NCI-H526 treated with DMSO at 0.1 percent for 48 hours (cell line): ENCODE measurements at regions not wholly inside any gene's neighbourhood (a gene's known extent, or its start where the extent isn't known, plus 50 kb on each side); places are given as distances from the start of the nearest gene placed in this dataset.

ENCODE experiments used
- DNase-seq: peaks from one replicate; lab custom pipeline; 2025; lab: John Stamatoyannopoulos, UW

- no peak for DNase-seq
Observed at GRCh38 chr13:70634893-70635292, 526.6 kb upstream of the KLHL1 start.

- no peak for DNase-seq
Observed at GRCh38 chr13:70630247-70630646, 522.0 kb upstream of the KLHL1 start.

- DNase-seq = no peak
Observed at GRCh38 chr13:70623239-70623638, 515.0 kb upstream of the KLHL1 start.

- no peak for DNase-seq
Observed at GRCh38 chr13:70622796-70623195, 514.5 kb upstream of the KLHL1 start.

- no peak for DNase-seq
Observed at GRCh38 chr13:70619936-70620335, 511.7 kb upstream of the KLHL1 start.

GRCh38 chr13:70616847-70617246 lies 508.6 kb upstream of the KLHL1 start:
- DNase-seq = no peak

- no peak for DNase-seq
Observed at GRCh38 chr13:70613295-70613694, 505.0 kb upstream of the KLHL1 start.

- DNase-seq = no peak
Observed at GRCh38 chr13:70612881-70613280, 504.6 kb upstream of the KLHL1 start.

- DNase-seq = no peak
Observed at GRCh38 chr13:70604448-70604847, 496.2 kb upstream of the KLHL1 start.

- DNase-seq = no peak
Observed at GRCh38 chr13:70593716-70594115, 485.5 kb upstream of the KLHL1 start.

- no peak for DNase-seq
Observed at GRCh38 chr13:70585109-70585508, 476.9 kb upstream of the KLHL1 start.

GRCh38 chr13:70580825-70581224 lies 472.6 kb upstream of the KLHL1 start:
- no peak for DNase-seq

GRCh38 chr13:70579941-70580340 lies 471.7 kb upstream of the KLHL1 start:
- DNase-seq = no peak

GRCh38 chr13:70571221-70571620 lies 463.0 kb upstream of the KLHL1 start:
- DNase-seq = no peak

- peak; percentile 9 for DNase-seq
Observed at GRCh38 chr13:70568571-70568970, 460.3 kb upstream of the KLHL1 start.

- DNase-seq = no peak
Observed at GRCh38 chr13:70544706-70545105, 436.5 kb upstream of the KLHL1 start.

GRCh38 chr13:70541451-70541850 lies 433.2 kb upstream of the KLHL1 start:
- no peak for DNase-seq

- DNase-seq = no peak
Observed at GRCh38 chr13:70534466-70534865, 426.2 kb upstream of the KLHL1 start.

- DNase-seq = no peak
Observed at GRCh38 chr13:70529652-70530051, 421.4 kb upstream of the KLHL1 start.

GRCh38 chr13:70527599-70527998 lies 419.3 kb upstream of the KLHL1 start:
- no peak for DNase-seq

- no peak for DNase-seq
Observed at GRCh38 chr13:70523622-70524021, 415.4 kb upstream of the KLHL1 start.

- DNase-seq = no peak
Observed at GRCh38 chr13:70520275-70521036, 412.2 kb upstream of the KLHL1 start.

- no peak for DNase-seq
Observed at GRCh38 chr13:70518081-70518480, 409.8 kb upstream of the KLHL1 start.

- DNase-seq = no peak
Observed at GRCh38 chr13:70516226-70516625, 408.0 kb upstream of the KLHL1 start.
